ENCODE measurements at regions not wholly inside any gene's neighbourhood (a gene's known extent, or its start where the extent isn't known, plus 50 kb on each side); places are given as distances from the start of the nearest gene placed in this dataset.

- TF ChIP-seq MAX (IDR thresholded peaks at IDR 0.05; ENCODE audit: low read depth, low read length) (no peak), POLR2A (IDR thresholded peaks at IDR 0.05; ENCODE audit: extremely low read depth, insufficient read length) (no peak), MYC (IDR thresholded peaks at IDR 0.05; ENCODE audit: low read depth, low read length) (no peak), CTCF (IDR thresholded peaks at IDR 0.05; ENCODE audit: low read depth, low read length) (no peak)
- DNase-seq (ENCODE audit: low read depth) = peak; percentile 7
- H3K4me3 ChIP-seq (ENCODE audit: low read depth, low read length) = no peak overlapping the region
These were observed 788.2 kb upstream of the ALCAM start for GRCh38 chr3:104578558-104578957.

- H3K4me3 ChIP-seq (ENCODE audit: low read depth, low read length) = no peak overlapping the region
- peak; percentile 1 for DNase-seq (ENCODE audit: low read depth)
- TF ChIP-seq POLR2A (IDR thresholded peaks at IDR 0.05; ENCODE audit: extremely low read depth, insufficient read length) (no peak), CTCF (IDR thresholded peaks at IDR 0.05; ENCODE audit: low read depth, low read length) (no peak), MAX (IDR thresholded peaks at IDR 0.05; ENCODE audit: low read depth, low read length) (no peak), MYC (IDR thresholded peaks at IDR 0.05; ENCODE audit: low read depth, low read length) (no peak)
These were observed 784.6 kb upstream of the ALCAM start for GRCh38 chr3:104582092-104582491.

DNA sequence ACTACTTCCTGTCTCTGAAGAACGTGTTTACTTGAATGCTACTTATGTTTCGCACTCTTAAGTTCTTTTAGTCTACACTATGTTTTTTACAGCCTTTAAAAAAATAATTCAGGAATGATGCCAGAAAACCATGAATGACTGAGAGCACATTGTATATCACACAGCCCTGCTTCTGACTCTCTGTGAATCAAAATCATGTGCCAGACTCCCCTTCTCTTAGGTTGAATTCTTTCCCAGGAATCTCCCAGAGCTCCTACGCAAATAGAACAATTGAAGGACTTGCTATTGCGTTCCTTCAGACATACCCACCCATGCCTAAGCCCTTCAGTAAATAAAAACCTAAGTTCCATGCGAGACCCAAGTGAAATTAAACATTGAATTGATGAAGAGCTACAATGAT is 782.0 kb upstream of the ALCAM start:
- H3K4me3 ChIP-seq (ENCODE audit: low read depth, low read length) = no peak overlapping the region
- TF ChIP-seq MYC (IDR thresholded peaks at IDR 0.05; ENCODE audit: low read depth, low read length) = no peak
- DNase-seq (ENCODE audit: low read depth) = no peak

DNA sequence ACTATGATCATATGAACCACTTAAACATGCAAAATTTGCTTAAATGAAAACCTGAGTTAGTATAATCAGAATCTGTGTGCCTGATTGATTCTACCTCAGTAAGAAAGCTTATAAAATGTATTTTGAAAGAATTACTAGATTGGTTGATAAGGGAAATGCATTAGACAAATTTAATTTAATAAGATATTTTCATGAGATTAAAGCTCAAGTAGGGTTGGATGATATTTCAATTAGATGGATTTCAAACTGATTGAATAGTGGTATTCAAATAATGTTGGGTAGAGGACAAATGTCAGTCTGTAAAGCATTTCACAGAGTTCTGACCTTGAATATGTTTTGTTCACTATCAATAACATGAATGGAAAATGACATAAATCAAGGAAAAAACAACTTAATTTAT is 780.4 kb upstream of the ALCAM start:
- H3K4me3 ChIP-seq (ENCODE audit: low read depth, low read length) = no peak overlapping the region
- TF ChIP-seq MAX (IDR thresholded peaks at IDR 0.05; ENCODE audit: low read depth, low read length) (no peak), POLR2A (IDR thresholded peaks at IDR 0.05; ENCODE audit: extremely low read depth, insufficient read length) (no peak), CTCF (IDR thresholded peaks at IDR 0.05; ENCODE audit: low read depth, low read length) (no peak), MYC (IDR thresholded peaks at IDR 0.05; ENCODE audit: low read depth, low read length) (no peak)
- DNase-seq (ENCODE audit: low read depth) = no peak

GRCh38 chr3:104588442-104588841 is 778.3 kb upstream of the ALCAM start:
- TF ChIP-seq MYC (IDR thresholded peaks at IDR 0.05; ENCODE audit: low read depth, low read length) (no peak), MAX (IDR thresholded peaks at IDR 0.05; ENCODE audit: low read depth, low read length) (no peak), POLR2A (IDR thresholded peaks at IDR 0.05; ENCODE audit: extremely low read depth, insufficient read length) (no peak), CTCF (IDR thresholded peaks at IDR 0.05; ENCODE audit: low read depth, low read length) (no peak)
- H3K4me3 ChIP-seq (ENCODE audit: low read depth, low read length) = no peak overlapping the region
- no peak for DNase-seq (ENCODE audit: low read depth)

GRCh38 chr3:104591776-104592175 is 774.9 kb upstream of the ALCAM start:
- no peak for DNase-seq (ENCODE audit: low read depth)
- no peak overlapping the region for H3K4me3 ChIP-seq (ENCODE audit: low read depth, low read length)
- TF ChIP-seq CTCF (IDR thresholded peaks at IDR 0.05; ENCODE audit: low read depth, low read length) = no peak
- TF ChIP-seq POLR2A (IDR thresholded peaks at IDR 0.05; ENCODE audit: extremely low read depth, insufficient read length) = no peak
- TF ChIP-seq MYC (IDR thresholded peaks at IDR 0.05; ENCODE audit: low read depth, low read length) = no peak

All from NB4 (cell line).